OCI-M1 (cell line): ENCODE measurements at regions not wholly inside any gene's neighbourhood (a gene's known extent, or its start where the extent isn't known, plus 50 kb on each side); places are given as distances from the start of the nearest gene placed in this dataset.

Experiments
- DNase-seq: peaks from one replicate; lab custom pipeline; 2025; lab: John Stamatoyannopoulos, UW

DNA sequence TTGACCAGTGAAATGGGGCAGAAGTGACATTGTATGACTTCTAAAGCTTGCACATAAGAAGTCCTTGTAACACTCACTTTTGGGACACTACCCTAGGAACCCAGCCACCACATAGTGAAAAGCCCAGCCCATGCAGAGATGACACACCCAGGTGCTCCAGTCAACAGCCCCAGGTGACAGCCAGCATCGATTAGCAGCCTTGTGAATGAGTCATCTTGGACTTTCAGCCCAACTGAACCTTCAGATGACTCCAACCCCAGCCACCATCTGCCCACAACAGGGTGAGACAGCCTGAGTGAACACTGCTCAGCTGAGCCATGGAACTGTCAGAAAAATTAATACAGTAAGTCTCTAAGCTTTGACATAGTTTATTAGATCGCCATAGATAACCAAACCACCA is 458.6 kb downstream of the ZSWIM6 start:
- no peak for DNase-seq

DNA sequence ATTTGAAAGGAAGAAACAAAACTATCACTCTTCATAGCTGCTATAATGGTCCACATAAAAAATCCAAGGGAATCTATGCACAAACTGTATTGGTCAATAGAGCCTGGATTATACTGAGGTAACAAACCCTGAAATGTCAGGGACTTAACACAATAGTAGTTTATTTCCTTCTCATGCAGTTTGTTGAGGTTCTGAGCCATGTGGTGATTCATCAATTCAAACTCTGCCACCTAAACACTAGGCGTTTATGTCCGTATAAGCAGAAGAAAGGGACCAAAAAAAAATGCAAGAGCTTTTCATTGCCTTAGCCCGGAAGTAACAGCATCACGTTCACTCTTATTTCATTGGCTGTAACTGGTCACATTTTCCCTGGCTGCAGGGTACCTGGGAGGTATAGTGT is 464.7 kb downstream of the ZSWIM6 start:
- DNase-seq = no peak

GRCh38 chr5:61800450-61800849 is 468.4 kb downstream of the ZSWIM6 start:
- no peak for DNase-seq

GRCh38 chr5:61801174-61801573 is 469.1 kb downstream of the ZSWIM6 start:
- DNase-seq = no peak

GRCh38 chr5:61802456-61802855 is 470.4 kb downstream of the ZSWIM6 start:
- peak; percentile 2 for DNase-seq

GRCh38 chr5:61805101-61805500 is 473.0 kb downstream of the ZSWIM6 start:
- no peak for DNase-seq

GRCh38 chr5:61806491-61807020 is 474.5 kb downstream of the ZSWIM6 start:
- no peak for DNase-seq

DNA sequence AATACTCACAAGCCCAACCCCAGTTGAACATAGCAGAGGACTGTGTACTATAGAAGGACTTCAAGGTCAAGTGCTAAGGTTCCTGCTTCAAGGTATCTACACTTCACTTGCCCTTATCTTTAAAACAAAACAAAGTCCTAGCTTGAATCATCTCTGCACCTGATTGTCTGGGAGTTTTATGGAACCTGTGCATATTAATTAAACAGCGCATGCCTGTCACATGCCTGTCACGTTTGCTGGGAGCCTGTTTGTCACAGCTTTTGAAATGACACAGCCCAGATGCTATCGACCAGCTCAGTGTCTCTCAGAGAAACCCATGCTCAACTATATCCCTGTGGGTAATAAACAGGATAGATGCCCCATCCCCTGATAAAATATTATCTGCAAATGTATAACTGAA is 476.0 kb downstream of the ZSWIM6 start:
- DNase-seq = no peak

DNA sequence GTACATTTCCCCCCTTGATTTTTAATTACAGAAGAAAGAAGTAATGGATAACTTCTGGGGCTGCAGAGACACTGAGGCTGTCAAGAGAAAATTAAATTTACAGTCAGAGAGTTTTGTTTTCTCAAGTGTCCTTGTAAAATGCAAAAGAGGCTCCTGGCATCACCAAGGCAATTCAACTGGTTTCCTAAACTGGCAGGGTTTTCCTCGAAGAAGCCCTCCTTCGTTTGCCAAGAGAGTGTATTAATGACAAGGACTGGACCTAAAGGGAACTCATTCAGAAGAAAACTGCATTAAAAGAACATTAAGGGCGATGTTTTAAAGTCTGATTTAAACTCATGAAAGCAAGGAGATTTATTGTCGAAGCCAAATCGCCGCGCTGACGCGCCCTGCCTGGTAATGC is 476.9 kb downstream of the ZSWIM6 start:
- DNase-seq = no peak

GRCh38 chr5:61809651-61810050 is 477.6 kb downstream of the ZSWIM6 start:
- no peak for DNase-seq

DNA sequence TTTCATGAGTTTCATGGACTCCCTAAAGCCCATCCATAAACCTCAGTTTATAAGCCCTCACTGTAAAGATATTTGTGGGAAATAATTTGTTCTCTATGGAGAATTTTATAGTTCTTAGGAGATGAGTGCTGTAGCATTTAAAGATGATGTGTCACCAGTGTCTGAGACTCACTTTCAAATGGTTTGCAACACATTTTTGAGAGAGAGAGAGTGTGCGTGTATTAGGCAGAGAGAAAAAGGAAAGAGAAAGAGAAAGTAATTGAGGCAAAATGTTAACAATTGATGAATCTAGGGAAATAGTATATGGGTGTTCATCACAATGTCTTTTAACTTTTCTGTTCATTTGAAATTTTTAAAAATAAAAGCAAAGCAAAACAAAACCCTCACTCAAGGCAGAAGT is 479.0 kb downstream of the ZSWIM6 start:
- peak; percentile 49 for DNase-seq

- no peak for DNase-seq
Measured at GRCh38 chr5:61813361-61813760, 481.3 kb downstream of the ZSWIM6 start.

DNA sequence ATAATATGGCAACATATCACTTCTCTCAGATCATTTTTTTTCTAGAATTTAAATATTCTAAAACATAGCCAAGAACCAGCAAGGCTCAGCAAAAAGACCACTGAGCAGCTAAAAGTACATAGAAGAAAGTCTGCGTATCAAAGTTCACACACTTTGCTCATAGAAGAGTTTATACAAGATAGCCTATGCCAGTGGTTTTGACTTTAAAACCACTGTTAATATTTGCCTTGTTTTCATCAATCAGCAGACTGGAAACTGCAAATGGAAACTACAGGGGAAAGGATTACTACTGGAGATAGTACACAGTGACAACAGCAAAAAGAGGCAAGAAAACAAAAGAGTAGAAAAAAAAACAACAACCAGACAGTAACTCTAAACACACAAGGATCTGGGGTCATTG is 483.3 kb downstream of the ZSWIM6 start:
- no peak for DNase-seq

DNA sequence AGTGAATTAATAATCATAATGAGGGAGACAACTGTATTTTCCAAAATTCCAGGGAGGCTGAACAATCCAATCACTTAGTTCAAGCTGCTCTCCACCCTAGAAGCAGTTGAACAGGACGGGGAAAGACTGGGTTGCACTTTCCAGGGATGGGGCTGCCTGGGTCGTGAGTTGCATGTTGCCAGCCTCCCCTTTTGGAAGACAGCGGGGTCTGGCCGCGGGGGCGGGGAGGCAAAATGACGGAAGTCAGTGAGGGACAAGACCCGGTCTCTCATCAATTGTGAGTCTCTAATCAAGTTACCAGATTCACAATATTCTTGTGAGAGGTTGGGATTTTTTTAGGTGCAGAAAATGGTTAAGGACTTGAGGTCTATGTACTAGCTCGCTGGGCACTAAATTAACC is 484.1 kb downstream of the ZSWIM6 start:
- no peak for DNase-seq

DNA sequence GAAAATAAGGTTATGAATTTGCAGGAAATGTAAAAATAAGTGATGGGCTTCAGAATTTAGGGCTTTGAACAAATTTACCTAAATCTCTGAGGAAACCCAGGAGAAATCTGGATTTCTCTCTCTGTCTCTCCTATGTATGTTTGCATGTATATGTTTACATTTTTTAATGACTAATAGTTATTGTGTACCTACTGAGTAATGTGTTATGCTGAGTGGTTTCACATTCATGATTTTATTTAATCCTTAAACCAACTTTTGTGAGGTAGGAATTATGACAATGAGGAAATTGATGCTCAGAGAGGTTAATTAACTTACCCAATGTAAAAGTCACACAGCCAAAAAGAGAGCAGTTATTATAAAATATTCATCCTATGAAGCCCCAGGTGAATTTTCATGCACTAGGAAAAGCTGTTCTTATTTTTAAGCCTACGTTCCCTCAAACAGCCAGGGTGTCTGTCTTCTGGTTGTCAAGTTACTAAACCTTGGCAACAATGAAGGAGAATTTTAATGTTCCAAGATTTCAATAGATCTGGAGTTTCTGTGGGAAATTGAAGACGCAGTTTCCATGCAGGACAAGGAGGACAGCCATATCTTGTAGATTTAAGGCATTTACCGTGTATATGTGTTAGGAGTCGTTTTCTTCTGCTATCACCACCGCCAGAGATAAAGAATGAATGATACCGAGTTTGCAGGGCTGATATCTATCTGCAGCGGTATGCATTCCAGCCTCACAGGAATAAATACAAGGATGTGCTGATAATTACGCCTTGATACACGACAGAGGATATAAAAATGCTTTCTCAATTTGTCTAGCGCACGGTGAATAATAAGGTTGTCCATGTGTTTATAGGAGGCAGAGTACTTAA is 484.8 kb downstream of the ZSWIM6 start:
- DNase-seq = no peak

DNA sequence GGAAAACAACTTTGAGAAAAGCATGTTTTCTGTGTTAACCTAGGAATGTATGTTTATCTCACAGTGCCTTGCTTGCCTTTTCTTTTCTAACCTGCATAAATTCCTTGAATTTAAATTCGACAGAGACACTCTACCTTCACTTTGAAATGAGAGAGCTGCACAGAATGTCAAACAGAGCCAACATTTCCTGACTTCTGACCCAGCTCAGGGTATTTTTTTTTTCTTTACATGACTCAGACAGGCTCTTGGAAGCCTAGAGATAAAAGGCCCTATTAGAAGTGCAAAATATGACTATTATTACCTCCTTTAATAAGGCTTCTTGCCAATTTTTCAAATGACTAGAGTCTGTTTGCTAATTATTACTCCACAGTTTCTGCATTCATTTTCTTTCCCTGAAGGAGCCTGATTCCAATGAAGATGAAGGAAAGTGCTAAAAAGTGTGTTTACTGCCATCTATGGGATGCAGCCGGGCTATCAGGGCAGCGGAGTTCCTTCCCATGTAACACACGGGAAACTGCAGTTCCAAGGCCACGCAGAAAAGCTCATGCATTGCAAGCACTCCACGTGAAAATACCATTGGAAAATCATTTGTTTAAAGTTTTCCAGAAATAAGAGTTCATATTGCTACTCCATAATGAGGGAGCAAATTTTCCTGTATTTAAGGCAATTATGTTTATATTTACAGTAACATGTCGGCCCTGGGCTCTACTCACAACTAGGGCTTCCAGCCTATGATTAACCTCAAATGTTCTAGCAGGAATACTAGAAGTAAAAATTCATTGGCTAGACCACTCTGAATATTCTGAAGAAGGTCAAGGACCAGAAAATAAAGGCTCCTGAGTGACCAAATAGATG is 485.6 kb downstream of the ZSWIM6 start:
- peak; percentile 52 for DNase-seq

DNA sequence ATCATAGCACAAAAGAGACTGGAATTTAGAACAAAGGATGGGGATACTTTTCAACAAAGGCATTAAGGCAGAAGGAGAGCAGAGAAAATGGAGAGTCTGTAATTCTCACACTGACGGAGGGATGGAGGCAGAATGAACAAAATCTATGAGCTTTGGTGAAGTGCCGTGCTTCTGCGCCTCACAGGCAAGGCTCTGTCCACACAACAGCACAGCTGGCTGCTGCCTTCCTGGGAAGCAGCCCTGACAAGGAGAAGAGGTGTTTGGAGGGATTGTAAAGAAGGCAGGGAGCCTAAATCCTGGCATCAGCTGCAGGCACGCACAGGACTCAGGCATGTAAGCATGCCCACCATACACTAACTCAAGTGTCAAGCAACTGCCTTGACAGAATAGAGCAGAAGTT is 485.2 kb upstream of the KIF2A start:
- DNase-seq = no peak

GRCh38 chr5:61821561-61821960 is 484.4 kb upstream of the KIF2A start:
- DNase-seq = no peak

- DNase-seq = no peak
Measured at GRCh38 chr5:61822584-61822983, 483.4 kb upstream of the KIF2A start.

- DNase-seq = no peak
Measured at GRCh38 chr5:61823065-61823464, 482.9 kb upstream of the KIF2A start.

- DNase-seq = no peak
Measured at GRCh38 chr5:61823781-61824180, 482.2 kb upstream of the KIF2A start.

DNA sequence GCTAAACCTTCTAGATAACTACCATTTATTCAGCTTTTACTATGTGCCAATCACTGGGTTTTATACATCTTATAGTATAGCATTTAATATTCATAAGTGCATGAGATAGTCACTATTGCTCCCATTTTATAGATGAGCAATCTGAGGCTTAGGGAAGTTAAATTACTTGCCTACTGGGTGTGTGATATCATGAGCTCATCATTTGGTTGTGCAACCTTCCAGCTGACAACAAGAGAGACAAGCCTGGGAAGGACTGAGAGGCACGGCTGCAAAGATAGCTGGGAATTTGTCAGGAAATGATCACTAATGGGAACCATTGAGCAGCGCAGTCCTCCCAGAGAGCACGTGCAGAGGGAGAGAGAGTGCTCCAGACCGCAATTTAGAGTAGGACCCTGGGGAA is 481.6 kb upstream of the KIF2A start:
- no peak for DNase-seq

- no peak for DNase-seq
Measured at GRCh38 chr5:61827445-61827975, 478.5 kb upstream of the KIF2A start.
